ENCODE measurements at regions not wholly inside any gene's neighbourhood (a gene's known extent, or its start where the extent isn't known, plus 50 kb on each side); places are given as distances from the start of the nearest gene placed in this dataset.

DNA sequence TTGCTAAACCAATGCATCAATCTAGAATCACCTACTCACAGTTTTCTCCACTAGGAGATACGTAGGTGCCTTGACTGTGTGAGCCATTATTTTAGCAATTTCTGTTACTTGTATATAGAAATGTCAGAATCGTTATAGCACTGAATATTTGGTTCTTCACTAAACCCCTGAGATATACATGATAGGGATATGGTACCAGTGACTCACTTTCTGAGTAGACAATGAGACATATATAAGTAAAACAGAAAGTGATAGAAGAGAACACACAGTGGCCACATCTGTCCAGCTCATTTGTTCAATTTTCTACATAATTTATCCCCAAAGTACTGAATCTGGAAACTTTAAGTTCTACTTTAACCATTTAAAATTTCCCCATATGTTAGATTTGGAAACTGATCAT, 1505.5 kb upstream of the TMEM132C start:
- no peak for DNase-seq

DNA sequence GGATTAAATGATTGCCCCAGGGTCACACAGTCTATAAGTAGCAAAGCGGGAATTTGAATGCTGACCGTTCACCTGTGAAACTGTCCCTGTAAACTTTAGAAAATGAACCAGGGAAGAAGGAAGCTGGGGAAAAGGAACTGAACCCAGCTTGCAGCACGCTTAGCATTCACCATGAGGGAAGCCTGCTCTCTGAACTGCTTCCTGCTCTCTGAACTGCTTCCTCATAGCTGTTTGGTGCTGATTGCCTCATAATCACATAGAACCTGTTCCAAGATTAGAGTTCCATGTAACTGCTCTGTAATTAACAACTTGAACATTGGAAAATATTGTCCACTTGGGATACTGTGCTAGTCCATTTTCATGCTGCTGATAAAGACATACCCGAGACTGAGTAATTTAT, 1504.8 kb upstream of the TMEM132C start:
- no peak for DNase-seq

DNA sequence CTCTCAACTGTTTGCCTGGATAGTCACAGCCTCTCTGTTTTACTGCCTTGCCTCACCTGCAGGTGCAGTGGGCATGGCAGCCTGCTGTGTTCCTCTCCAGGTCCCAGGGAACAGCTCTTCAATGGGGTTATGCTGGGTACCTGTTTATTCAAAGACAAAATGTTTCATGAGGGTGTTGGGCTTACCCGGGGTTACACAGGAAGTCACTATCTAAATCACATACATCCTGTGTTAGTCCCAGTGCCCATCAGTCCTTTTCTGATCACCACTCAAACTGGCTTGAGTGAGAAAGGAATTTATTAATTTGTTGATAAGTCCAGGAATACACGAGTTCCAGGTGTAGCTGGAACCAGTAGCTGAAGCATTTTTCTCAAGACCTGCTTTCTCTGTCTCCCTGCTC, 1503.6 kb upstream of the TMEM132C start:
- no peak for DNase-seq

DNA sequence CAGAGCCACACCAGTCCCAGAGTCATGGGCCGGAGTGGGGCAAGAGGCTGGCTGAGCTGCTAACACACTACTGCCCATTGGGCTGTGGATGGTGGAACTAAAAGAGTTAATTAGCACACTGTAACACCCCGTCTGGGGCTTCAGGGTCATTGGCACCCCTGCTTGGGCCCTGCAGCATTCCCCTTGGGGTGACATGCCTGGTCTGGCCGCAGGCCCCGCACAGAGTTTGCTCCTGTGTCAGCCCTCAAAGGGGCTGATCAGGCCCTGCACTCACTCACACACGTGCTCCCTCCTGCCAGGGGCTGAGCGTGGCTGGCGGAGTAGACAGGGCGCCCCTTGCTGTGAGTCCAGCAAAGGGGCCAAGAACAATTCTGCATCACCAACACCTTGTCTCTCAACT, 1499.6 kb upstream of the TMEM132C start:
- DNase-seq, result no peak

- DNase-seq, result no peak
These were observed 1498.5 kb upstream of the TMEM132C start for GRCh38 chr12:126768517-126768916.

GRCh38 chr12:126770188-126770587, 1496.8 kb upstream of the TMEM132C start:
- DNase-seq, result no peak

- no peak for DNase-seq
These were observed 1494.7 kb upstream of the TMEM132C start for GRCh38 chr12:126772171-126772864.

- no peak for DNase-seq
These were observed 1494.0 kb upstream of the TMEM132C start for GRCh38 chr12:126773012-126773411.

GRCh38 chr12:126773491-126773890, 1493.5 kb upstream of the TMEM132C start:
- DNase-seq, result no peak

DNA sequence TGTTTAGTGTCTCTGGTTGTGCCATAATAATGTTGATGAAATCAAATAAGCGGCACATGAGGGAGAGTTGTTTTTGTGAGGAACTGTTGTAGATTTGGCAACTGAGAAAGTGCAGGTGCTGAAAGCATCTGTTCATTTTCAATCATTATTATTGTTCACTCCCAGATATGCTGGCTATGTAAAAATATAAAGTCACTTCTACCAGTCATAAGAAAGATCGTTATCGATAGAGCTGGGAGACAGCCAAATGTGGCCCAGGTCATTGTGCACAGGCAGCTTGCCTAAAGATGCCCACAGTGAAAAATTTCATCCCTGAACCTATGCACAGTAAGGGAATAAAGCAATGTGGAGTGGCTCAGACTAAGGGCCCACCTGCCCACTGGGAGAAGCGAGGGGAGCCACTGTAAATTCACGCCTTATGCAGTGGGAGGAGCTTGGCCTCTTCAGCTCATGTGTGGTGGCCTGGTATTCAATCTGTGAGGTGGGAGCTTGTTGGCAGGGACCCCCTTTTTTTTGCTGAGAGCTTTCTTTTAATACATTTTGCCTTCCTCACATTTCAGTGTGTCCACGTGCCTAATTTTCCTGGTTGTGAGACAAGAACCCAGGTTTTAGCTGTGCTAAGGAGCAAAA, 1490.8 kb upstream of the TMEM132C start:
- DNase-seq, result no peak

GRCh38 chr12:126780343-126780742, 1486.6 kb upstream of the TMEM132C start:
- DNase-seq, result no peak

DNA sequence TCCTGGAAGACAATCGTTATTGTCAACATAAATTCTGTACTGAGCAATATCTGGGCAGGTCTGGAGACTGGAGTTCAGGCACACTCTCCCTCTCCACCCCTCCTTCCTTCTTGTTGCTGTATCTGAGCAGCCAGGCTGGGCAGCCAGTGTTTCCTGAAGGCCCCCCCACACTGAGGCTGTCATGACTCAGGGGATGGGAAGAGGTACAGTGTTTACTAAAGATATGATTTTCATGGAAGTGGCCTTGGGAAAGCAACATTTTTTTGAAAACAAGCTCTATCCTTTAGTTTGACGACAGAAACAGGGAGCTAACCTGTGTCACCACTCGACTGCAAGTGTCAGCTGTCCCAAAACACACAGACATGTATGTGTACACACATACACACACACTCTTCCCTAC, 1485.4 kb upstream of the TMEM132C start:
- DNase-seq, result no peak

- DNase-seq, result no peak
These were observed 1484.9 kb upstream of the TMEM132C start for GRCh38 chr12:126782083-126782482.

DNA sequence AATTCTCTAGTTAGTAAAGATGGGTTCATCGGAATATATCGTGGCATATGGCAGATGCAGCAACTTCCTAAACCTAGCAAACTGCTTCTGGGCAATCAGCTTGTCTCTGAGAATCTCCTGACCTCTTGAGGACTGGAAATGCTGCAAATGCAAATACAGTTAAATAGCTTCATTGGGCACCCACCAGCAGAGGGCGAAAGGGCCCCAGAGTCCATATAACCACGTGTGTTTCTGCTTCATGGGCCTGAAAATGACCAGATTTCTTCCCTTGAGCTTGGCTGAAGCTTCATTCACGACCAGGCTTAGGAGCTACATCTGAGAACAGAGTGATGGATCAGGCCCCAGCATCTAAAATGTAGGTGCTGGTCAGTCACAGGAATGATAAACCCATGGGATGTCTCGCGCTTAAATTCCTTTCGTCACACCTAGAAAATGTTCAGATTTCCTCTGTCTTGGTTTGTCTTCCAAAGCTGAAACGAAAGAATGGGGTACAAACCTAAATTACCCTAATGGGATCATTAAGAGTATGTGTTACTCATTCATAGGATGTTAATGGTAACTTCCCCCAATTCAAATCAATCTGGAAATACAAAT, 1482.5 kb upstream of the TMEM132C start:
- DNase-seq, result no peak

DNA sequence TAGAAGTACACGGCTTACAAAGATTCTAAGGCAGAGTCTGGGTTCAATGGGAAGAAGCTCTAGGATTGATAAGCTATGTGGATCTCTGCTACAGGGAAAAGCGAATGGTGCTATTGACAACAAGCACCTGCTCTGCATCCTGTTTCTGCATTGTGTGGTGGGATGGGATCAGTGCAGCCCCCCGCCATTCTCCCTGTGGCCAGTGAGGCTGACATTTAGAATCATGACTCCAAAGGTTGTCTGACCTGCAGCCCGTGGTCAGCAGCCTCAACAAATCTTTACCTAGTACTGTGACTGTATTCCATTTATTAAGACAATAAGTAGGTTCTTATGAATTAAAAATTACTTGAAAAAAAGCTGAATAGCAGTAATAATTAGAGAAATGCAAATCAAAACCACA, 1477.0 kb upstream of the TMEM132C start:
- no peak for DNase-seq

GRCh38 chr12:126791122-126791521, 1475.8 kb upstream of the TMEM132C start:
- no peak for DNase-seq

GRCh38 chr12:126792411-126792810, 1474.6 kb upstream of the TMEM132C start:
- DNase-seq, result no peak

- DNase-seq, result no peak
These were observed 1469.4 kb upstream of the TMEM132C start for GRCh38 chr12:126797525-126797924.

- DNase-seq, result no peak
These were observed 1468.5 kb upstream of the TMEM132C start for GRCh38 chr12:126798449-126798848.

DNA sequence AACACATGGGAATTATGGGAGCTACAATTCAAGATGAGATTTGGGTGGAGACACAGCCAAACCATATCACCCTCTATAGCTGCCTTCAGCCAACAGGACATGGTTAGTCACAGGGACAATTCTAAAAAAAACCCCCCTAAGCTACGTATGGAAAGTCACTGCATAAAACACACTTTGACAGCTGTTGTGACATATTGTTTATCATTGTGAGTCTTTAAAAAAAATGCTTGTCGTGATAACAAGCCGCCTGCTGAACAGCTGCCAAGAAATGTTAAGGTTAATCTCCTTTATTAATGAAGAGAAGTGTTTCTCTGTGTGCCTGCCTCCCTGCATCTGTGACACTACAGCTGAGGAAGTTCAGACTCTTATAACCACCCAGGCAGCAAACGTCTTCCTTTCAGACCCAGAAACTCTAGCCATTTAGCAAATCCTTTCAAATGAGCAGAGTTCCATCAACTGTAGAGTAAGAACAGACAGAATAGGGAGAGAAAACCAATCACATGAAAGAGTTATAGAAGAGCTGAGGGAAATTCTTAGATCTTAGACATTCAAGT, 1459.6 kb upstream of the TMEM132C start:
- no peak for DNase-seq

- no peak for DNase-seq
These were observed 1455.6 kb upstream of the TMEM132C start for GRCh38 chr12:126811391-126811790.

DNA sequence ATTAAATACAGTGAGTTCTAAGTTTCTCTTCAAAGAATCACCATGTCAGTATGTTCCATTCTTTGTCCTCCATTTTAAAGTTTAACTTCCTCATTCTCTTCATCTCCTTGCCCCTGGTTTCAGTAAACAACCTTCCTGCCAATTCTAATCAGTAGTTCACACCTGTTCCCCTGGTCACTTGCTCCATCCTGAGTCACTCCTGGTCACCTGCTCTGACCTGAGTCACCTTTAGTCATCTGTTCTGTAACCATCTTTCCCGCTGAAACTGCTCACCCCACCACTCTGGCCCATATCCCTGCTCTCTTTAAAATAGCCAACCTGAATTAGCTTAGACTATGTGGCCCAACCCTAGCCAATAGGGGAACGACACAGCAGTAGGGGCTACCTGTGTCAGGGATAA, 1447.4 kb upstream of the TMEM132C start:
- DNase-seq, result no peak

GRCh38 chr12:126830778-126831680, 1435.9 kb upstream of the TMEM132C start:
- DNase-seq, result no peak

Measured in NCI-H1417 treated with DMSO at 0.1 percent for 48 hours (cell line).